ENCODE measurements at regions not wholly inside any gene's neighbourhood (a gene's known extent, or its start where the extent isn't known, plus 50 kb on each side); places are given as distances from the start of the nearest gene placed in this dataset.

GRCh38 chr2:129754421-129754820 is 225.0 kb upstream of the RAB6C start:
- Histone ChIP-seq H3K79me2 (no peaks in the 10 kb centered on the region), H3K4me1 (no peaks in the 10 kb centered on the region), H3K9me3 (ENCODE audit: control insufficient read depth, low read length) (no peaks in the 10 kb centered on the region), H3K27me3 (ENCODE audit: control insufficient read depth, insufficient read depth, low read length) (no peaks in the 10 kb centered on the region), H3K9ac (no peak overlapping the region), H3K4me3 (ENCODE audit: low read depth, low read length) (no peak overlapping the region), H3K27ac (no peak overlapping the region), H3K4me2 (ENCODE audit: low read length) (no peak overlapping the region), H3K36me3 (ENCODE audit: control insufficient read depth, insufficient read depth, low read length) (no peaks in the 10 kb centered on the region), H2AFZ (no peak overlapping the region)
- TF ChIP-seq CTCF (IDR thresholded peaks at IDR 0.05): no peak

GRCh38 chr2:129754831-129755230 is 224.6 kb upstream of the RAB6C start:
- H3K9me3 ChIP-seq (ENCODE audit: control insufficient read depth, low read length): no peaks in the 10 kb centered on the region
- no peak for TF ChIP-seq CTCF (IDR thresholded peaks at IDR 0.05)
- no peaks in the 10 kb centered on the region for H3K79me2 ChIP-seq
- no peak overlapping the region for H3K4me3 ChIP-seq (ENCODE audit: low read depth, low read length)
- H3K4me2 ChIP-seq (ENCODE audit: low read length): no peak overlapping the region
- H3K9ac ChIP-seq: no peak overlapping the region
- no peaks in the 10 kb centered on the region for H3K27me3 ChIP-seq (ENCODE audit: control insufficient read depth, insufficient read depth, low read length)
- H3K4me1 ChIP-seq: no peaks in the 10 kb centered on the region
- H3K27ac ChIP-seq: no peak overlapping the region
- H2AFZ ChIP-seq: no peak overlapping the region
- H3K36me3 ChIP-seq (ENCODE audit: control insufficient read depth, insufficient read depth, low read length): no peaks in the 10 kb centered on the region

GRCh38 chr2:129755786-129756185 is 223.7 kb upstream of the RAB6C start:
- no peaks in the 10 kb centered on the region for H3K27me3 ChIP-seq (ENCODE audit: control insufficient read depth, insufficient read depth, low read length)
- no peak overlapping the region for H3K4me2 ChIP-seq (ENCODE audit: low read length)
- no peak overlapping the region for H3K4me3 ChIP-seq (ENCODE audit: low read depth, low read length)
- no peaks in the 10 kb centered on the region for H3K4me1 ChIP-seq
- no peaks in the 10 kb centered on the region for H3K9me3 ChIP-seq (ENCODE audit: control insufficient read depth, low read length)
- no peaks in the 10 kb centered on the region for H3K36me3 ChIP-seq (ENCODE audit: control insufficient read depth, insufficient read depth, low read length)
- no peak overlapping the region for H3K27ac ChIP-seq
- no peaks in the 10 kb centered on the region for H3K79me2 ChIP-seq
- no peak for TF ChIP-seq CTCF (IDR thresholded peaks at IDR 0.05)
- no peak overlapping the region for H3K9ac ChIP-seq
- H2AFZ ChIP-seq: no peak overlapping the region

- H3K4me1 ChIP-seq: no peaks in the 10 kb centered on the region
- H3K9ac ChIP-seq: no peak overlapping the region
- no peak overlapping the region for H3K4me3 ChIP-seq (ENCODE audit: low read depth, low read length)
- no peak for TF ChIP-seq CTCF (IDR thresholded peaks at IDR 0.05)
- no peaks in the 10 kb centered on the region for H3K36me3 ChIP-seq (ENCODE audit: control insufficient read depth, insufficient read depth, low read length)
- no peaks in the 10 kb centered on the region for H3K79me2 ChIP-seq
- H2AFZ ChIP-seq: no peak overlapping the region
- H3K27me3 ChIP-seq (ENCODE audit: control insufficient read depth, insufficient read depth, low read length): no peaks in the 10 kb centered on the region
- no peak overlapping the region for H3K27ac ChIP-seq
- H3K4me2 ChIP-seq (ENCODE audit: low read length): no peak overlapping the region
- H3K9me3 ChIP-seq (ENCODE audit: control insufficient read depth, low read length): no peaks in the 10 kb centered on the region
Observed at GRCh38 chr2:129756276-129756675, 223.2 kb upstream of the RAB6C start.

GRCh38 chr2:129757366-129757914 is 222.0 kb upstream of the RAB6C start:
- no peak for TF ChIP-seq CTCF (IDR thresholded peaks at IDR 0.05)
- Histone ChIP-seq H3K79me2 (no peaks in the 10 kb centered on the region), H3K27ac (no peak overlapping the region), H3K27me3 (ENCODE audit: control insufficient read depth, insufficient read depth, low read length) (no peaks in the 10 kb centered on the region), H3K9ac (no peak overlapping the region), H3K4me3 (ENCODE audit: low read depth, low read length) (no peak overlapping the region), H3K36me3 (ENCODE audit: control insufficient read depth, insufficient read depth, low read length) (no peaks in the 10 kb centered on the region), H3K9me3 (ENCODE audit: control insufficient read depth, low read length) (no peaks in the 10 kb centered on the region), H3K4me2 (ENCODE audit: low read length) (no peak overlapping the region), H2AFZ (no peak overlapping the region), H3K4me1 (no peaks in the 10 kb centered on the region)

Measured in parathyroid adenoma (tissue), 2 donors.